HEK293 (cell line): ENCODE measurements at regions not wholly inside any gene's neighbourhood (a gene's known extent, or its start where the extent isn't known, plus 50 kb on each side); places are given as distances from the start of the nearest gene placed in this dataset.

Experiments
- CTCF ChIP-seq: fragments of 450-650 bp; formaldehyde crosslinking; IDR thresholded peaks from 2 replicates; pipeline ENCODE4 v1.5.1; 2016; ENCODE audit warnings: missing biosample characterization, missing genetic modification characterization
- ELK4 ChIP-seq: IDR thresholded peaks from 2 replicates; pipeline ENCODE4 v1.6.1; 2011; ENCODE audit warnings: mild to moderate bottlenecking, low read depth, low read length, borderline replicate concordance
- OVOL3 ChIP-seq: fragments of 450-650 bp; formaldehyde crosslinking; IDR thresholded peaks from 2 replicates; pipeline ENCODE4 v1.5.1; 2016; ENCODE audit warnings: missing biosample characterization, missing genetic modification characterization
- REST ChIP-seq: fragments of 450-650 bp; formaldehyde crosslinking; IDR thresholded peaks from 2 replicates; pipeline ENCODE4 v1.5.1; 2016; ENCODE audit warnings: missing biosample characterization, missing genetic modification characterization
- YY1 ChIP-seq: fragments of 450-650 bp; formaldehyde crosslinking; IDR thresholded peaks from 2 replicates; pipeline ENCODE4 v1.5.1; 2018; ENCODE audit warnings: missing biosample characterization, missing genetic modification characterization
- ZBTB26 ChIP-seq: fragments of 450-650 bp; formaldehyde crosslinking; optimal IDR thresholded peaks from 2 replicates; pipeline ENCODE3; 2016; ENCODE audit warnings: missing biosample characterization, mild to moderate bottlenecking, missing genetic modification characterization
- ZFP3 ChIP-seq: fragments of 450-650 bp; formaldehyde crosslinking; IDR thresholded peaks from 2 replicates; pipeline ENCODE4 v1.5.1; 2016; ENCODE audit warnings: low read depth, missing biosample characterization, missing genetic modification characterization
- ZNF280D ChIP-seq: fragments of 450-650 bp; formaldehyde crosslinking; IDR thresholded peaks from 2 replicates; pipeline ENCODE4 v1.5.1; 2016; ENCODE audit warnings: missing biosample characterization, missing genetic modification characterization
- ZNF548 ChIP-seq: fragments of 450-650 bp; formaldehyde crosslinking; IDR thresholded peaks from 2 replicates; pipeline ENCODE4 v1.5.1; 2016; ENCODE audit warnings: missing biosample characterization, missing genetic modification characterization
- ZNF600 ChIP-seq: fragments of 450-650 bp; formaldehyde crosslinking; IDR thresholded peaks from 2 replicates; pipeline ENCODE4 v1.5.1; 2016; ENCODE audit warnings: missing biosample characterization, missing genetic modification characterization

GRCh38 chr3:190193210-190193609 is 72.5 kb upstream of the P3H2 start:
- TF ChIP-seq CTCF (no peak), ZFP3 (tag by site-specific recombination) (no peak), REST (no peak), ZBTB26 (tag by site-specific recombination) (no peak), ZNF600 (no peak), OVOL3 (tag by site-specific recombination) (no peak), ZNF548 (no peak), ELK4 (no peak), YY1 (tag by site-specific recombination) (no peak), ZNF280D (no peak)
